A673 (cell line): ENCODE measurements at regions not wholly inside any gene's neighbourhood (a gene's known extent, or its start where the extent isn't known, plus 50 kb on each side); places are given as distances from the start of the nearest gene placed in this dataset.
"Not testable (repeated sequence)": the region's sequence is repeated elsewhere in the genome, so short reads cannot be mapped to it uniquely, and the experiment has no call there.

ENCODE experiments used
- CTCF ChIP-seq: fragments of 300-800, 200-600 bp; sonication (generic); conservative IDR thresholded peaks from 2 replicates; pipeline ENCODE4 v1.5.1; 2017; ENCODE audit warnings: low read depth, mild to moderate bottlenecking, antibody characterized with exemption, low read length, moderate library complexity, mixed read lengths
- EZH2 ChIP-seq: fragments of 200-600 bp; sonication (generic); IDR thresholded peaks from 2 replicates; pipeline ENCODE4 v1.6.1; 2017; ENCODE audit warnings: borderline replicate concordance, low read depth, mild to moderate bottlenecking, mixed read lengths, antibody characterized with exemption, low read length; ENCODE audit not compliant: poor library complexity, severe bottlenecking

GRCh38 chr5:164327166-164327565, 821.7 kb downstream of the MAT2B start:
- TF ChIP-seq CTCF, EZH2: not testable (repeated sequence)
